H1 (cell line): ENCODE measurements at regions not wholly inside any gene's neighbourhood (a gene's known extent, or its start where the extent isn't known, plus 50 kb on each side); places are given as distances from the start of the nearest gene placed in this dataset.

Experiments used
- CTCF ChIA-PET: fragments of 300-600 bp; sonication (Branson Sonifier 250); formaldehyde crosslinking; loops from one replicate; lab custom pipeline; 2021; ENCODE audit not compliant: partially characterized antibody; lab: Charles Lee
- POLR2A ChIA-PET: fragments of 300-600 bp; sonication (Branson Sonifier 250); formaldehyde crosslinking; loops from one replicate; lab custom pipeline; 2021; ENCODE audit warnings: inconsistent platforms; ENCODE audit not compliant: partially characterized antibody; lab: Charles Lee
- DNase-seq, 2 experiments: peaks; one replicate each; pipeline versions ENCODE4 v3.0.0 to v3.0.0-alpha.2; 2010 to 2022; ENCODE audit warnings: low spot score in 2 of 2, low read depth in 1 of 2, mixed read lengths in 1 of 2
- FAIRE-seq: peaks from 2 replicates; lab custom pipeline; 2011; peaks lifted over from hg19 to GRCh38; lab: Jason Lieb, UNC
- H2AFZ ChIP-seq: 2 replicates; pipeline ENCODE4 v1.8.1; 2012; ENCODE audit warnings: low read length, inconsistent platforms
- H2AK5ac ChIP-seq: 2 replicates; pipeline ENCODE4 v1.6.1; 2013; ENCODE audit warnings: low read depth, low read length
- H2BK120ac ChIP-seq: replicated peaks from 2 replicates; pipeline ENCODE3; 2013; ENCODE audit warnings: low read depth, low read length, inconsistent platforms
- H2BK12ac ChIP-seq: 2 replicates; pipeline ENCODE4 v1.6.1; 2013; ENCODE audit warnings: low read depth, low read length
- H2BK15ac ChIP-seq: 2 replicates; pipeline ENCODE4 v1.6.1; 2013; ENCODE audit warnings: low read length
- H2BK20ac ChIP-seq: 2 replicates; pipeline ENCODE4 v1.6.1; 2013; ENCODE audit warnings: low read length
- H2BK5ac ChIP-seq: 2 replicates; pipeline ENCODE4 v1.6.1; 2013; ENCODE audit warnings: low read depth, low read length
- H3K14ac ChIP-seq: 2 replicates; pipeline ENCODE4 v1.6.1; 2013; ENCODE audit warnings: inconsistent platforms; ENCODE audit not compliant: insufficient read length
- H3K18ac ChIP-seq: 2 replicates; pipeline ENCODE4 v1.6.1; 2013; ENCODE audit warnings: low read length; ENCODE audit errors: extremely low read depth
- H3K23ac ChIP-seq: 2 replicates; pipeline ENCODE4 v1.6.1; 2013; ENCODE audit warnings: inconsistent platforms; ENCODE audit not compliant: insufficient read length
- H3K23me2 ChIP-seq: 2 replicates; pipeline ENCODE4 v1.6.1; 2013; ENCODE audit warnings: low read depth, low read length
- H3K27ac ChIP-seq: 2 replicates; pipeline ENCODE4 v1.6.1; 2011; ENCODE audit warnings: low read depth, low read length, inconsistent platforms
- H3K27me3 ChIP-seq, 4 experiments: replicated peaks in 1 of 4; 1 replicate in 1 of 4; 2 replicates in 3 of 4; pipeline versions ENCODE4 v1.6.1 to v1.8.1; 2011 to 2013; ENCODE audit warnings: low read length in 3 of 4, mild to moderate bottlenecking in 3 of 4, inconsistent platforms in 2 of 4, mixed read lengths in 2 of 4, moderate library complexity in 1 of 4; ENCODE audit not compliant: control insufficient read depth in 3 of 4, insufficient read depth in 3 of 4; ENCODE audit errors: extremely low read depth in 1 of 4
- H3K36me3 ChIP-seq, 4 experiments: 2 replicates each; pipeline versions ENCODE4 v1.6.1 to v1.8.1; 2011 to 2013; ENCODE audit warnings: mild to moderate bottlenecking in 4 of 4, low read length in 3 of 4, moderate library complexity in 2 of 4, control low read depth in 1 of 4, inconsistent platforms in 1 of 4; ENCODE audit not compliant: insufficient read depth in 4 of 4, control insufficient read depth in 2 of 4
- H3K4ac ChIP-seq: replicated peaks from 2 replicates; pipeline ENCODE3; 2013; ENCODE audit warnings: low read length, low read depth, mixed read lengths, inconsistent platforms; ENCODE audit not compliant: insufficient read length
- H3K4me1 ChIP-seq, 4 experiments: replicated peaks in 1 of 4; 1 replicate in 1 of 4; 2 replicates in 3 of 4; pipeline versions ENCODE4 v1.6.1 to v1.8.1; 2011 to 2013; ENCODE audit warnings: low read length in 3 of 4, inconsistent platforms in 2 of 4, mixed read lengths in 1 of 4; ENCODE audit not compliant: insufficient read depth in 4 of 4, control insufficient read depth in 3 of 4
- H3K4me2 ChIP-seq, 2 experiments: 2 replicates each; pipeline versions ENCODE4 v1.6.1 to v1.8.1; 2011 to 2013; ENCODE audit warnings: low read depth in 2 of 2, low read length in 2 of 2, control low read depth in 1 of 2, inconsistent platforms in 1 of 2, mild to moderate bottlenecking in 1 of 2; ENCODE audit not compliant: insufficient read depth in 1 of 2
- H3K4me3 ChIP-seq, 4 experiments: fragments of 200-600, 300-600 bp in 1 of 4; sonication (generic), shearing (Covaris generic), sonication (Bioruptor Twin) in 1 of 4; 2 replicates each; pipeline versions ENCODE4 v1.5.1 to v1.8.1; 2011 to 2016; ENCODE audit warnings: low read length in 4 of 4, low read depth in 3 of 4, control low read depth in 2 of 4, inconsistent platforms in 2 of 4, mild to moderate bottlenecking in 2 of 4, mixed read lengths in 1 of 4, moderate library complexity in 1 of 4; ENCODE audit not compliant: insufficient read depth in 2 of 4; ENCODE audit errors: extremely low read depth in 1 of 4
- H3K56ac ChIP-seq: replicated peaks from 2 replicates; pipeline ENCODE3; 2013; ENCODE audit warnings: low read depth, mild to moderate bottlenecking, mixed read lengths, low read length, inconsistent platforms; ENCODE audit not compliant: insufficient read length
- H3K79me1 ChIP-seq: 2 replicates; pipeline ENCODE4 v1.6.1; 2013; ENCODE audit warnings: low read depth, low read length, control low read depth
- H3K79me2 ChIP-seq, 2 experiments: 2 replicates each; pipeline versions ENCODE4 v1.6.1 to v1.8.1; 2012 to 2013; ENCODE audit warnings: low read length in 2 of 2, mild to moderate bottlenecking in 2 of 2, inconsistent platforms in 1 of 2; ENCODE audit not compliant: insufficient read depth in 2 of 2, control insufficient read depth in 1 of 2
- H3K9ac ChIP-seq, 4 experiments: replicated peaks in 1 of 4; 1 replicate in 1 of 4; 2 replicates in 3 of 4; pipeline versions ENCODE4 v1.6.1 to v1.8.1; 2011 to 2013; ENCODE audit warnings: low read depth in 3 of 4, low read length in 3 of 4, control low read depth in 2 of 4, mild to moderate bottlenecking in 2 of 4, moderate library complexity in 2 of 4, inconsistent platforms in 1 of 4; ENCODE audit errors: extremely low read depth in 1 of 4
- H3K9me3 ChIP-seq, 2 experiments: 2 replicates each; pipeline versions ENCODE4 v1.6.1 to v1.8.1; 2012 to 2013; ENCODE audit warnings: mild to moderate bottlenecking in 2 of 2, moderate library complexity in 2 of 2, control low read depth in 1 of 2, inconsistent platforms in 1 of 2, low read depth in 1 of 2, low read length in 1 of 2, mixed read lengths in 1 of 2; ENCODE audit not compliant: insufficient read depth in 2 of 2
- H4K20me1 ChIP-seq, 2 experiments: replicated peaks in 1 of 2; 2 replicates each; pipeline versions ENCODE3 to v1.8.1; 2011 to 2013; ENCODE audit warnings: inconsistent platforms in 2 of 2, low read length in 2 of 2, mild to moderate bottlenecking in 1 of 2; ENCODE audit not compliant: insufficient read depth in 2 of 2, control insufficient read depth in 1 of 2
- H4K5ac ChIP-seq: 2 replicates; pipeline ENCODE4 v1.6.1; 2013; ENCODE audit warnings: low read length, low read depth, mixed read lengths, inconsistent platforms; ENCODE audit not compliant: insufficient read length
- H4K8ac ChIP-seq: 2 replicates; pipeline ENCODE4 v1.8.0; 2013; ENCODE audit warnings: mild to moderate bottlenecking, moderate library complexity, low read length, inconsistent platforms; ENCODE audit not compliant: insufficient read depth; ENCODE audit errors: extremely low read depth
- H4K91ac ChIP-seq: replicated peaks from 2 replicates; pipeline ENCODE3; 2013; ENCODE audit warnings: low read length, mixed read lengths, inconsistent platforms; ENCODE audit not compliant: insufficient read length
- ATF3 ChIP-seq: IDR thresholded peaks from 2 replicates; pipeline ENCODE4 v1.6.1; 2011; ENCODE audit warnings: low read depth, mild to moderate bottlenecking, low read length; ENCODE audit not compliant: insufficient read depth
- BCL11A ChIP-seq, 2 experiments: IDR thresholded peaks; one replicate each; pipeline ENCODE4 v1.6.1; 2011; ENCODE audit warnings: low read depth in 2 of 2, low read length in 2 of 2, mild to moderate bottlenecking in 2 of 2
- CBX8 ChIP-seq: fragments of 300-800, 300-1000 bp; sonication (generic); IDR thresholded peaks from 2 replicates; pipeline ENCODE4 v1.7.1; 2016; ENCODE audit warnings: low read depth, low read length, borderline replicate concordance
- CHD1 ChIP-seq: IDR thresholded peaks from 2 replicates; pipeline ENCODE4 v1.6.1; 2012; ENCODE audit warnings: low read depth, low read length, improper control_type of control experiment
- CREB1 ChIP-seq: IDR thresholded peaks from 2 replicates; pipeline ENCODE4 v1.6.1; 2012; ENCODE audit warnings: inconsistent platforms
- EP300 ChIP-seq, 2 experiments: IDR thresholded peaks; 1 replicate in 1 of 2; 2 replicates in 1 of 2; pipeline ENCODE4 v1.6.1; 2011 to 2012; ENCODE audit warnings: low read depth in 2 of 2, low read length in 2 of 2, mild to moderate bottlenecking in 2 of 2, borderline replicate concordance in 1 of 2, inconsistent platforms in 1 of 2, moderate library complexity in 1 of 2
- PHF8 ChIP-seq: fragments of 200-600 bp; sonication (generic); conservative IDR thresholded peaks from 2 replicates; pipeline ENCODE4 v1.7.1; 2012; ENCODE audit warnings: low read depth, mild to moderate bottlenecking, inconsistent platforms, low read length, moderate library complexity
- SP1 ChIP-seq: IDR thresholded peaks from 2 replicates; pipeline ENCODE4 v1.6.1; 2011; ENCODE audit warnings: low read depth, low read length
- TAF7 ChIP-seq: optimal IDR thresholded peaks from 2 replicates; pipeline ENCODE3; 2011; ENCODE audit warnings: low read depth, mild to moderate bottlenecking, inconsistent platforms, low read length, moderate library complexity, borderline replicate concordance
- TBP ChIP-seq: IDR thresholded peaks from 2 replicates; pipeline ENCODE4 v1.6.1; 2011; ENCODE audit warnings: low read depth, low read length, improper control_type of control experiment
- TEAD4 ChIP-seq: IDR thresholded peaks from 2 replicates; pipeline ENCODE4 v1.6.1; 2012; ENCODE audit warnings: low read depth, low read length, inconsistent platforms, mixed read lengths
- ZNF274 ChIP-seq: IDR thresholded peaks from 2 replicates; pipeline ENCODE4 v1.7.0; 2012; ENCODE audit warnings: low read length, borderline replicate concordance; ENCODE audit errors: extremely low read depth
- WGBS, 2 experiments: shearing (Covaris generic) in 1 of 2; methylation state at CpG; one replicate each; pipeline versions ENCODE4 v1.1.6 to v1.1.7; 2013 to 2015; ENCODE audit warnings: low lambda C conversion rate in 2 of 2, mixed read lengths in 2 of 2, inconsistent platforms in 1 of 2, low coverage in 1 of 2, missing lambda C conversion rate in 1 of 2; ENCODE audit not compliant: insufficient replicate concordance in 2 of 2, insufficient coverage in 1 of 2, insufficient read length in 1 of 2; ENCODE audit errors: extremely low coverage in 1 of 2, missing lambda C conversion rate in 1 of 2; 5-methylcytosine and 5-hydroxymethylcytosine counted together
- TF ChIP-seq, protein P1 (sequence below): IDR thresholded peaks from 2 replicates; pipeline ENCODE4 v1.6.1; 2012; ENCODE audit warnings: low read length, inconsistent platforms

GRCh38 chr5:37902323-37902722, 62.5 kb upstream of the GDNF start:
- H3K4me1 ChIP-seq: no peaks in the 10 kb centered on the region
- DNase-seq (no peak), FAIRE-seq (no peak)
- no peak overlapping the region for H3K4ac ChIP-seq
- no peaks in the 10 kb centered on the region for H3K79me2 ChIP-seq
- H3K4me3 ChIP-seq: no peak overlapping the region
- no peak overlapping the region for H3K14ac ChIP-seq
- ChIA-PET CTCF (interaction anchor here (1.0 kb wide), 1 partner anchor 20 kb away, joined by 3 read pairs; no protein-coding TSS in a partner anchor), POLR2A (no interaction called here)
- no peak overlapping the region for H4K5ac ChIP-seq
- H3K56ac ChIP-seq: no peak overlapping the region
- H2BK20ac ChIP-seq: no peak overlapping the region
- no peak overlapping the region for H3K18ac ChIP-seq
- no peak overlapping the region for H3K4me2 ChIP-seq
- no peaks in the 10 kb centered on the region for H3K79me1 ChIP-seq
- H3K36me3 ChIP-seq: no peaks in the 10 kb centered on the region
- H3K23me2 ChIP-seq: no peaks in the 10 kb centered on the region
- H4K20me1 ChIP-seq: no peaks in the 10 kb centered on the region
- no peaks in the 10 kb centered on the region for H3K27me3 ChIP-seq
- no peak overlapping the region for H3K23ac ChIP-seq
- 90% methylated on average over 3 of the region's 3 CpGs; no CpG with 5 or more reads in 1 of the 2 experiments for WGBS, 2 experiments
- no peak overlapping the region for H3K9ac ChIP-seq
- H2BK12ac ChIP-seq: no peak overlapping the region
- H3K27ac ChIP-seq: no peak overlapping the region
- H2BK15ac ChIP-seq: no peak overlapping the region
- H4K91ac ChIP-seq: no peak overlapping the region
- H3K9me3 ChIP-seq: no peaks in the 10 kb centered on the region
- no peak overlapping the region for H2BK5ac ChIP-seq
- H2AK5ac ChIP-seq: no peak overlapping the region
- no peak overlapping the region for H2AFZ ChIP-seq
- H4K8ac ChIP-seq: no peak overlapping the region
- no peak overlapping the region for H2BK120ac ChIP-seq
- TF ChIP-seq CBX8 (no peak), PHF8 (no peak), TEAD4 (no peak), ATF3 (no peak), TAF7 (no peak), BCL11A (IDR thresholded peaks at IDR 0.05; ENCODE audit: low read depth in 2 of 2, low read length in 2 of 2) (no peak), CREB1 (no peak), ZNF274 (no peak), TBP (no peak), CHD1 (no peak), SP1 (no peak), EP300 (IDR thresholded peaks at IDR 0.05; ENCODE audit: borderline replicate concordance in 1 of 2, low read depth in 2 of 2, low read length in 2 of 2) (no peak)
- TF ChIP-seq, protein P1, sequence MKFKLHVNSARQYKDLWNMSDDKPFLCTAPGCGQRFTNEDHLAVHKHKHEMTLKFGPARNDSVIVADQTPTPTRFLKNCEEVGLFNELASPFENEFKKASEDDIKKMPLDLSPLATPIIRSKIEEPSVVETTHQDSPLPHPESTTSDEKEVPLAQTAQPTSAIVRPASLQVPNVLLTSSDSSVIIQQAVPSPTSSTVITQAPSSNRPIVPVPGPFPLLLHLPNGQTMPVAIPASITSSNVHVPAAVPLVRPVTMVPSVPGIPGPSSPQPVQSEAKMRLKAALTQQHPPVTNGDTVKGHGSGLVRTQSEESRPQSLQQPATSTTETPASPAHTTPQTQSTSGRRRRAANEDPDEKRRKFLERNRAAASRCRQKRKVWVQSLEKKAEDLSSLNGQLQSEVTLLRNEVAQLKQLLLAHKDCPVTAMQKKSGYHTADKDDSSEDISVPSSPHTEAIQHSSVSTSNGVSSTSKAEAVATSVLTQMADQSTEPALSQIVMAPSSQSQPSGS: no peak
